ENCODE measurements at regions not wholly inside any gene's neighbourhood (a gene's known extent, or its start where the extent isn't known, plus 50 kb on each side); places are given as distances from the start of the nearest gene placed in this dataset.

DNA sequence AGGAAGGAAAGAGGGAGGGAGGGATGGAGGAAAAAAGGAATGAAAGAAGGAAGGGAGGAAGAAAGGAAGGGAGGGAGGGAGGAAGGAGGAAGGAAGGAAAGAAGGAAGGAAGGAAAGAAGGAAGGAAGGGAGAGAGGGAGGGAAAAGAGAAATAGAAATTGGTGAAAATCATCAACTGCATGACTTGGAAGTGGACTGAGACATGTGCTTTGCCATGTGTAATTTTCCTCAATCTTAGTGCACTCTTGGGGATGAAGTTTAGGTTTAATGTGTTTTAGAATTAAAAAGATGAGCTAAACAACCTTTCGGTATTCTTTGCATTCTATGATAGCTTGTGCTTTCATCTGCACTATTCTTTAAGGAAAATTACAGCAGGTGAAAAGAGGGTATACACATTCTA, 320.1 kb upstream of the GALNT5 start:
- Histone ChIP-seq H3K4me1 (ENCODE audit: control insufficient read depth in 5 of 5, insufficient read depth in 5 of 5, low read length in 5 of 5) (no peaks in the 10 kb centered on the region), H3K9ac (ENCODE audit: low read length in 5 of 5) (no peak overlapping the region), H3K4me3 (ENCODE audit: low read depth in 1 of 5, low read length in 5 of 5) (no peak overlapping the region), H3K27me3 (ENCODE audit: control insufficient read depth in 5 of 5, insufficient read depth in 4 of 5, low read length in 5 of 5) (no peaks in the 10 kb centered on the region), H3K9me3 (ENCODE audit: control insufficient read depth in 5 of 5, low read length in 5 of 5) (no peaks in the 10 kb centered on the region), H3K27ac (ENCODE audit: low read depth, low read length) (no peak overlapping the region), H3K36me3 (ENCODE audit: control insufficient read depth in 5 of 5, insufficient read depth in 5 of 5, low read length in 5 of 5) (no peaks in the 10 kb centered on the region)

DNA sequence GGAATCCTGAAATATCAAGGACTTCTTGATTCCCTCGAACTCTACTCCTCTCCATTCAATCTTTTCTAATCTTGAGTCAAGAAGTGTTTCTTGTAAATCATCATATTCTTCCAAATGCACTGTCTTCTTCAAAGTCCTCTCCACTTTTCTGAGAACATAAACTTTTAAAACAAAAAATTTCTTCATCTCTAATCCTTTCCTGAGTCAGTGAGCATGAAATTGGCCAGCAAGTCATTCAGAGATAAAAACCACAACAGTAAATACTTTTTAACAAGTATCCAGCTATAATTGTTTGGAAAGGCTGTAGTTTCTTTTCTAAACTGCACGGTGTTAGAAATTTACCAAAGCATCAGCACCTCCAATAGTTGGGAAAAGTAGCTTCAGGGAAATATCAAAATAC, 312.6 kb upstream of the GALNT5 start:
- H3K9me3 ChIP-seq (ENCODE audit: control insufficient read depth in 5 of 5, low read length in 5 of 5), result no peaks in the 10 kb centered on the region
- H3K4me1 ChIP-seq (ENCODE audit: control insufficient read depth in 5 of 5, insufficient read depth in 5 of 5, low read length in 5 of 5), result no peaks in the 10 kb centered on the region
- H3K9ac ChIP-seq (ENCODE audit: low read length in 5 of 5), result no peak overlapping the region
- H3K4me3 ChIP-seq (ENCODE audit: low read depth in 1 of 5, low read length in 5 of 5), result no peak overlapping the region
- H3K36me3 ChIP-seq (ENCODE audit: control insufficient read depth in 5 of 5, insufficient read depth in 5 of 5, low read length in 5 of 5), result no peaks in the 10 kb centered on the region
- no peak overlapping the region for H3K27ac ChIP-seq (ENCODE audit: low read depth, low read length)
- no peaks in the 10 kb centered on the region for H3K27me3 ChIP-seq (ENCODE audit: control insufficient read depth in 5 of 5, insufficient read depth in 4 of 5, low read length in 5 of 5)

DNA sequence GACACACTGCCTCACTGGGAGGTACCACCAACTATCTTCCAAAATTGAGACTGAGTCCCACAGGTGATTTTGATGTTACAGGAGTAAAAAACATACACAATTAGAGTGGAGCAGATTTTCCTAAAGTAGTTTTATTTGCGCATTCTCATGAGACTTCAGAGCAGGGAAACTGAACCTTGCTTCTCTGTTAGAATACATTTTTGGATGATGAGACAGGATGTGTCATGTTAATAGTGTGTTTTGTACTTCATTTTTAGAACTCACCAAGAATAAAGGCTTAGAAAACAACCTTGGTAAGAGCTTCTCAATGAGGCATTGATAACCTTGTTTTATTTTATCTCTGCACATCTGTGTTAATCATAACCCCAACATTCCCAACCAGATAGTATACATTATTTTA, 310.2 kb upstream of the GALNT5 start:
- no peak overlapping the region for H3K9ac ChIP-seq (ENCODE audit: low read length in 5 of 5)
- no peak overlapping the region for H3K4me3 ChIP-seq (ENCODE audit: low read depth in 1 of 5, low read length in 5 of 5)
- H3K9me3 ChIP-seq (ENCODE audit: control insufficient read depth in 5 of 5, low read length in 5 of 5), result peaks cover 0 to 14% (median 0%) of the 10 kb centered on the region in 5 donors
- no peaks in the 10 kb centered on the region for H3K36me3 ChIP-seq (ENCODE audit: control insufficient read depth in 5 of 5, insufficient read depth in 5 of 5, low read length in 5 of 5)
- H3K27me3 ChIP-seq (ENCODE audit: control insufficient read depth in 5 of 5, insufficient read depth in 4 of 5, low read length in 5 of 5), result no peaks in the 10 kb centered on the region
- H3K4me1 ChIP-seq (ENCODE audit: control insufficient read depth in 5 of 5, insufficient read depth in 5 of 5, low read length in 5 of 5), result no peaks in the 10 kb centered on the region
- H3K27ac ChIP-seq (ENCODE audit: low read depth, low read length), result no peak overlapping the region

DNA sequence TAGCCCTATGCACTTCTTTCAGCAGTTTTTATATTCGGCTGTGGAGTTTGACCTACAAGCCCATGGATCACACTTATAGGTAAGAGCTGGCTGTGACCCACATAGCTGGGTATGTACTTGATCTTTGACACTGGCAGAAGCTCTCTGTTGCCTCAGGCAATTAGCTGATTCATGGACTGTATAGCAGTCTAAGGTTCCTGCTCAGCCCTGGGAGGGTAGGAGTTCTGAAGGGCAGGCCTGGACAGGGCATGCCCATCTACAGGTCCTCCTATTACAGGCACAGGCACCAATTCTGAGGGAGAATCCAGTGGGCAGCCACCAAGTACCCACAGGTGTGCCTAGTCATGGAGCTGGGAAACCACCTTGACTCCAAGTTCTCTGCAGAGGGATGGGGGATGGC, 301.8 kb upstream of the GALNT5 start:
- no peak overlapping the region for H3K4me3 ChIP-seq (ENCODE audit: low read depth in 1 of 5, low read length in 5 of 5)
- H3K9ac ChIP-seq (ENCODE audit: low read length in 5 of 5), result no peak overlapping the region
- no peaks in the 10 kb centered on the region for H3K27me3 ChIP-seq (ENCODE audit: control insufficient read depth in 5 of 5, insufficient read depth in 4 of 5, low read length in 5 of 5)
- H3K4me1 ChIP-seq (ENCODE audit: control insufficient read depth in 5 of 5, insufficient read depth in 5 of 5, low read length in 5 of 5), result no peaks in the 10 kb centered on the region
- no peaks in the 10 kb centered on the region for H3K36me3 ChIP-seq (ENCODE audit: control insufficient read depth in 5 of 5, insufficient read depth in 5 of 5, low read length in 5 of 5)
- peaks cover 6 to 39% (median 18%) of the 10 kb centered on the region in 5 donors for H3K9me3 ChIP-seq (ENCODE audit: control insufficient read depth in 5 of 5, low read length in 5 of 5)
- no peak overlapping the region for H3K27ac ChIP-seq (ENCODE audit: low read depth, low read length)

DNA sequence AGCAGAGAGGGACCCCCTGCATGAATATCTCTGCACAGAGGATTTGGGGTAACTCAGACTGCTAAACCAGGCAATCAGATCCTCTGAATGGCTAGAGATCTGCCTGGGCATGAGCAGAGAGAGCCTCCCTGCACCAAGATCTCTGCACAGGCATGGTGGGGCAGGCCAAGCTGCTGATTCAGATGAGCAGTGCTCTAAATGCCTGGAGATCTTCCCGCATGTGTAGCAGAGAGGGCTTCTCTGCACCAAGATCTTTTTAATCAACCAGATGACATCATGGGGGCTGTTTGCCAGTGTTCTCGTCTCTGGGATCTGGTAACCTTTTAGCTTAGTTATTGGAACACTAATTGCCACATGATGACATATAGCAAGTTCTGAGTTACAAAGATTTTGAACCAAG, 301.3 kb upstream of the GALNT5 start:
- Histone ChIP-seq H3K27me3 (ENCODE audit: control insufficient read depth in 5 of 5, insufficient read depth in 4 of 5, low read length in 5 of 5) (no peaks in the 10 kb centered on the region), H3K9ac (ENCODE audit: low read length in 5 of 5) (no peak overlapping the region), H3K9me3 (ENCODE audit: control insufficient read depth in 5 of 5, low read length in 5 of 5) (peaks cover 6 to 34% (median 18%) of the 10 kb centered on the region in 5 donors), H3K4me1 (ENCODE audit: control insufficient read depth in 5 of 5, insufficient read depth in 5 of 5, low read length in 5 of 5) (no peaks in the 10 kb centered on the region), H3K27ac (ENCODE audit: low read depth, low read length) (no peak overlapping the region), H3K36me3 (ENCODE audit: control insufficient read depth in 5 of 5, insufficient read depth in 5 of 5, low read length in 5 of 5) (no peaks in the 10 kb centered on the region), H3K4me3 (ENCODE audit: low read depth in 1 of 5, low read length in 5 of 5) (no peak overlapping the region)

DNA sequence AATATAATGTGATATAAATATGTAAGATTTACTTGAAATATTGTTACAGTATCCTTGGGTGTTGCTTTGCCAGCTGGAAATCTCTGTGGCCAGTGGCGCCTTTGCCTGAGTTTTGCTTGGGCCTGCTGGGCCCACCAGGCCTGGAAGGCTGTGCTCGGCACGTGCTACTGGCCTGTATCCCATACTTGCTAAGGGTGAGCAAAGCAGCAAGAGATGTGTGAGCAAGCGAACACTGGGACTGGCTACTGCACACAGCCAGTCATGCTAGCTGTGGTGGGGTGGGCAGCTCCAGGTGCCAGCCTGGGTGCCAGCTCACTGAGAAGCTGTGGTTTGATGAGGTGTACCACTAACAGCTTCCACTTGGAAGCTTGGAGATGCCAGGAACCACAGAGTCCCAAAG, 299.1 kb upstream of the GALNT5 start:
- Histone ChIP-seq H3K27ac (ENCODE audit: low read depth, low read length) (no peak overlapping the region), H3K9ac (ENCODE audit: low read length in 5 of 5) (no peak overlapping the region), H3K4me3 (ENCODE audit: low read depth in 1 of 5, low read length in 5 of 5) (peak overlapping the region in 1 of 5 donors; percentile 42), H3K4me1 (ENCODE audit: control insufficient read depth in 5 of 5, insufficient read depth in 5 of 5, low read length in 5 of 5) (no peaks in the 10 kb centered on the region), H3K27me3 (ENCODE audit: control insufficient read depth in 5 of 5, insufficient read depth in 4 of 5, low read length in 5 of 5) (no peaks in the 10 kb centered on the region), H3K9me3 (ENCODE audit: control insufficient read depth in 5 of 5, low read length in 5 of 5) (peaks cover 5 to 27% (median 16%) of the 10 kb centered on the region in 5 donors), H3K36me3 (ENCODE audit: control insufficient read depth in 5 of 5, insufficient read depth in 5 of 5, low read length in 5 of 5) (no peaks in the 10 kb centered on the region)

DNA sequence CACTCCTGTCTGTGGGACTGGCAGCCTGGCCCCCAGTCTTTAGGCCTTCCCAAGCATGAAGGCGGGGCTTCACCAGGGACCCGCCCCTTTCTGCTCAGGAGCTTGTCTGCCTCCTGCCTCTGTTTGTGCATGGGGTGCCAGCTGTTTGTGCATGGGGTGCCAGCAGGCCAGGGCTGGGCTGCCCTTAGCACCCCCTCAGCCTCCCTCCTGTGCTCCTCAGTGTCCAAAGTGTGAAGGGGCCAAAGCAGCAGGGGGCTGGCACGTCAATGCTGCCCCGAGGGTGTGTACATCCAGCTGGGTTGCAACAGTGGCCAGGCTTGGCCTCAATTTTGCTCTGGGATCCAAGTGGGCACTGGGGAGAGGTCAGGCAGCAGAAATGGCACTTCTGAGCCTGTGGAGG, 298.0 kb upstream of the GALNT5 start:
- H3K9ac ChIP-seq (ENCODE audit: low read length in 5 of 5), result no peak overlapping the region
- peaks cover 5 to 27% (median 16%) of the 10 kb centered on the region in 5 donors for H3K9me3 ChIP-seq (ENCODE audit: control insufficient read depth in 5 of 5, low read length in 5 of 5)
- no peaks in the 10 kb centered on the region for H3K36me3 ChIP-seq (ENCODE audit: control insufficient read depth in 5 of 5, insufficient read depth in 5 of 5, low read length in 5 of 5)
- H3K27me3 ChIP-seq (ENCODE audit: control insufficient read depth in 5 of 5, insufficient read depth in 4 of 5, low read length in 5 of 5), result no peaks in the 10 kb centered on the region
- peak overlapping the region in 1 of 5 donors; percentile 16 for H3K4me3 ChIP-seq (ENCODE audit: low read depth in 1 of 5, low read length in 5 of 5)
- no peaks in the 10 kb centered on the region for H3K4me1 ChIP-seq (ENCODE audit: control insufficient read depth in 5 of 5, insufficient read depth in 5 of 5, low read length in 5 of 5)
- H3K27ac ChIP-seq (ENCODE audit: low read depth, low read length), result no peak overlapping the region

DNA sequence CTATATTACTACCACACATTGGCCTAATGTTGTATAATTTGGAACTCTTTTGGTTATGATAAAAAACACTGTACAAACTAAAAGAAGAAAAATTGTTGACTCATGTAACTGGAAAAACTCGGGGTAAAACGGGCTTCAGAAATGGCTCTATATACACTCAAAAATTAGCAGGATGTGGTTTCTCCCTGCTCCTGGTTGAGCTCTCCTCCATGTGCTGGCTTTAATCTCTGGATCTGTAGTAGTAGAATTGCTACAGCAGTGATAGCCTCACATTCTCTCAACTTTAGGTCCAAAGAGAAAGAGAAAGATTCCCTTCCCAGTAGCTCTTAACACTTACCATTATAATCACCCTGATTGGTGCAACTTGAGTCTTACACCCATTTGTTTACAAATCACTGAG, 274.9 kb upstream of the GALNT5 start:
- no peaks in the 10 kb centered on the region for H3K4me1 ChIP-seq (ENCODE audit: control insufficient read depth in 5 of 5, insufficient read depth in 5 of 5, low read length in 5 of 5)
- H3K9me3 ChIP-seq (ENCODE audit: control insufficient read depth in 5 of 5, low read length in 5 of 5), result no peaks in the 10 kb centered on the region
- H3K9ac ChIP-seq (ENCODE audit: low read length in 5 of 5), result no peak overlapping the region
- H3K4me3 ChIP-seq (ENCODE audit: low read depth in 1 of 5, low read length in 5 of 5), result no peak overlapping the region
- H3K27me3 ChIP-seq (ENCODE audit: control insufficient read depth in 5 of 5, insufficient read depth in 4 of 5, low read length in 5 of 5), result no peaks in the 10 kb centered on the region
- no peak overlapping the region for H3K27ac ChIP-seq (ENCODE audit: low read depth, low read length)
- no peaks in the 10 kb centered on the region for H3K36me3 ChIP-seq (ENCODE audit: control insufficient read depth in 5 of 5, insufficient read depth in 5 of 5, low read length in 5 of 5)

DNA sequence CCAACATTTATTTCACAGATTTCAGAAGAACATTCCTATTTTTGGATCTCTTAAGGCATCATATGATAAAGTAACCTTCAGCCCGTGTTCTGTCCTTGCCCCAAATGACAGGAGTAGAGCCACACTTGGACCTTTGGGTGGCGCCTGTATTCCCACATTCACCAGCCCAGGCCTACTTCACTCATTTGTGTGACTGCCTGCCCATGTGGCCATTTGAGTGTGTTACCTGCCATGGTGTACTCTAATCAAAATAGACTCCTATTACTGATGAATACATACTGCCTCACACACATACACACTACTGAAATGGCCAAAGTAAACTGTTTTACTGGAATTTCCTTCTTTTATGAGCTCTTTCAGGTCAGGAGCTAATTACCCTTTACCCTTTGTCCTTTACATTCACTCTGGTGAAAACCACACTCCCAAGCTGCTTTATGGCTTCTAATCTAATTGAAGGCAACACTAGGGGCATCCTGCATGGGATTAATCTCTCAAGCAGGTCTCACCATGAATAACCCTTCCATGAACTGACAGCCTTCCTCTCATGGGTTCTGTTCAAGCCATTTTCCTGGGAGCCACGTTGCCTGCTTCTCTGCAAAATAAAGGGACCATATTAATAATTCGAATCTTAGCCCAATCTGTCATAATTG, 271.0 kb upstream of the GALNT5 start:
- H3K9ac ChIP-seq (ENCODE audit: low read length in 5 of 5), result no peak overlapping the region
- H3K27me3 ChIP-seq (ENCODE audit: control insufficient read depth in 5 of 5, insufficient read depth in 4 of 5, low read length in 5 of 5), result no peaks in the 10 kb centered on the region
- H3K9me3 ChIP-seq (ENCODE audit: control insufficient read depth in 5 of 5, low read length in 5 of 5), result no peaks in the 10 kb centered on the region
- H3K4me1 ChIP-seq (ENCODE audit: control insufficient read depth in 5 of 5, insufficient read depth in 5 of 5, low read length in 5 of 5), result no peaks in the 10 kb centered on the region
- no peak overlapping the region for H3K4me3 ChIP-seq (ENCODE audit: low read depth in 1 of 5, low read length in 5 of 5)
- H3K27ac ChIP-seq (ENCODE audit: low read depth, low read length), result no peak overlapping the region
- H3K36me3 ChIP-seq (ENCODE audit: control insufficient read depth in 5 of 5, insufficient read depth in 5 of 5, low read length in 5 of 5), result no peaks in the 10 kb centered on the region

DNA sequence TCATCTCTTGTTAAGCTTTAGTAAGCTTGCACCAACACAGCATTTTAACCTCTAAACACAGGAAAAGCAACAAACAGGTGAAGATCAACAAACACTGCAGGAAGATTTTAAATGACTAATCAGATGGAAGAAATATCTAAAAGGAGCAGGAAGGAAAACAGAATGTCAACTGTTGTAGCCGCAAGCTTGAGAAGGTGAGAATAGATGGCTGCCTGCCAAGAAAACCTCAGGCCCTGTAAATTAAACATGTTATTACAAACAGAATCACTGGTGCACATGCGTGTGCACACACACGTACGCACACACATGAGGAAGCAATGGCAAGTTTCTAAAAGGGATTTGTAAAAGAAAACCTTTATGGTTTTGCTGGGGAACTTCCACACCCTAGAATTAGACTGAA, 257.8 kb upstream of the GALNT5 start:
- Histone ChIP-seq H3K36me3 (ENCODE audit: control insufficient read depth in 5 of 5, insufficient read depth in 5 of 5, low read length in 5 of 5) (no peaks in the 10 kb centered on the region), H3K9me3 (ENCODE audit: control insufficient read depth in 5 of 5, low read length in 5 of 5) (no peaks in the 10 kb centered on the region), H3K9ac (ENCODE audit: low read length in 5 of 5) (no peak overlapping the region), H3K4me3 (ENCODE audit: low read depth in 1 of 5, low read length in 5 of 5) (no peak overlapping the region), H3K4me1 (ENCODE audit: control insufficient read depth in 5 of 5, insufficient read depth in 5 of 5, low read length in 5 of 5) (no peaks in the 10 kb centered on the region), H3K27me3 (ENCODE audit: control insufficient read depth in 5 of 5, insufficient read depth in 4 of 5, low read length in 5 of 5) (no peaks in the 10 kb centered on the region), H3K27ac (ENCODE audit: low read depth, low read length) (no peak overlapping the region)

DNA sequence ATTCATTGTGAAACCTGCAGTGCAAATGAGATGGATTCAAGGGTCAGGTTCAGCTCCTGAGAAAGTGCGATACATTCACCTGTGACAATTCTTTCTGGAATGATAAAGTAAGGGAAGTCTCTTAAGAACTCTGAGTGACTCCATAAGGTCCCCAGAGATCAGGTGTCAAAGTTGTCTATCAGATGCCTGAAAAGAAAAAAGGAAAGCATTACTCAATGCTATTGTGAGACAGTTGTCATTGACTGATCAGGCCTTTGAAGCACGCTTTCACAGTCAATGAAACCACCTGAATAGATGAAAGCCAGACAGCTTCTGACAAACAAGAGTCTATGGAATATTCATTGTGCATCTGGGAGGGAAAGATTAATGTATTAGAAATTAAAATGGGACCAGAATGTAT, 252.7 kb upstream of the GALNT5 start:
- H3K27me3 ChIP-seq (ENCODE audit: control insufficient read depth in 5 of 5, insufficient read depth in 4 of 5, low read length in 5 of 5), result no peaks in the 10 kb centered on the region
- no peak overlapping the region for H3K27ac ChIP-seq (ENCODE audit: low read depth, low read length)
- no peaks in the 10 kb centered on the region for H3K9me3 ChIP-seq (ENCODE audit: control insufficient read depth in 5 of 5, low read length in 5 of 5)
- H3K4me3 ChIP-seq (ENCODE audit: low read depth in 1 of 5, low read length in 5 of 5), result no peak overlapping the region
- H3K36me3 ChIP-seq (ENCODE audit: control insufficient read depth in 5 of 5, insufficient read depth in 5 of 5, low read length in 5 of 5), result no peaks in the 10 kb centered on the region
- H3K4me1 ChIP-seq (ENCODE audit: control insufficient read depth in 5 of 5, insufficient read depth in 5 of 5, low read length in 5 of 5), result no peaks in the 10 kb centered on the region
- H3K9ac ChIP-seq (ENCODE audit: low read length in 5 of 5), result no peak overlapping the region

All from subcutaneous abdominal adipose tissue (tissue), 5 donors.